HG03196 (cell line): ENCODE measurements at regions not wholly inside any gene's neighbourhood (a gene's known extent, or its start where the extent isn't known, plus 50 kb on each side); places are given as distances from the start of the nearest gene placed in this dataset.
"Not testable (repeated sequence)": the region's sequence is repeated elsewhere in the genome, so short reads cannot be mapped to it uniquely, and the experiment has no call there.

ENCODE experiments used
- ATAC-seq: cut with Tn5 transposase; IDR thresholded peaks from one replicate; pipeline ENCODE4 v1.9.1; 2021; ENCODE audit not compliant: unreplicated experiment

- no peak for ATAC-seq
Observed at GRCh38 chr18:67455890-67456501, 60.5 kb downstream of the DSEL start.

- no peak for ATAC-seq
Observed at GRCh38 chr18:67453901-67454300, 62.6 kb downstream of the DSEL start.

GRCh38 chr18:67451960-67452359, 64.6 kb downstream of the DSEL start:
- ATAC-seq = no peak

GRCh38 chr18:67451101-67451500, 65.4 kb downstream of the DSEL start:
- not testable (repeated sequence) for ATAC-seq

GRCh38 chr18:67433971-67434370, 82.5 kb downstream of the DSEL start:
- ATAC-seq = no peak

GRCh38 chr18:67432806-67433205, 83.7 kb downstream of the DSEL start:
- ATAC-seq = no peak

GRCh38 chr18:67428805-67429204, 87.7 kb downstream of the DSEL start:
- no peak for ATAC-seq

- no peak for ATAC-seq
Observed at GRCh38 chr18:67428158-67428557, 88.4 kb downstream of the DSEL start.

- no peak for ATAC-seq
Observed at GRCh38 chr18:67426486-67426885, 90.0 kb downstream of the DSEL start.

GRCh38 chr18:67425672-67426071, 90.8 kb downstream of the DSEL start:
- no peak for ATAC-seq

GRCh38 chr18:67421651-67422050, 94.9 kb downstream of the DSEL start:
- ATAC-seq = no peak

GRCh38 chr18:67417864-67418523, 98.5 kb downstream of the DSEL start:
- ATAC-seq = peak; percentile 91

GRCh38 chr18:67411116-67411515, 105.4 kb downstream of the DSEL start:
- no peak for ATAC-seq

GRCh38 chr18:67410075-67411070, 106.1 kb downstream of the DSEL start:
- ATAC-seq = no peak

- no peak for ATAC-seq
Observed at GRCh38 chr18:67408240-67408639, 108.3 kb downstream of the DSEL start.

GRCh38 chr18:67406714-67407113, 109.8 kb downstream of the DSEL start:
- ATAC-seq = no peak

GRCh38 chr18:67402543-67402942, 114.0 kb downstream of the DSEL start:
- no peak for ATAC-seq

- no peak for ATAC-seq
Observed at GRCh38 chr18:67400502-67401117, 115.9 kb downstream of the DSEL start.

- ATAC-seq = no peak
Observed at GRCh38 chr18:67386032-67386431, 130.5 kb downstream of the DSEL start.

GRCh38 chr18:67385455-67385854, 131.1 kb downstream of the DSEL start:
- no peak for ATAC-seq

GRCh38 chr18:67384057-67384456, 132.5 kb downstream of the DSEL start:
- ATAC-seq = not testable (repeated sequence)
